GM18909 (cell line): ENCODE measurements at regions not wholly inside any gene's neighbourhood (a gene's known extent, or its start where the extent isn't known, plus 50 kb on each side); places are given as distances from the start of the nearest gene placed in this dataset.
"Not testable (repeated sequence)": the region's sequence is repeated elsewhere in the genome, so short reads cannot be mapped to it uniquely, and the experiment has no call there.

ENCODE experiments used
- ATAC-seq: cut with Tn5 transposase; IDR thresholded peaks from one replicate; pipeline ENCODE4 v1.9.1; 2021; ENCODE audit warnings: mild to moderate bottlenecking; ENCODE audit not compliant: unreplicated experiment, poor library complexity

GRCh38 chr2:180572346-180572745 is 408.1 kb upstream of the UBE2E3 start:
- ATAC-seq: no peak

- no peak for ATAC-seq
These were observed 408.8 kb upstream of the UBE2E3 start for GRCh38 chr2:180571559-180571958.

GRCh38 chr2:180570864-180571263 is 409.5 kb upstream of the UBE2E3 start:
- no peak for ATAC-seq

GRCh38 chr2:180564051-180564450 is 416.4 kb upstream of the UBE2E3 start:
- no peak for ATAC-seq

- no peak for ATAC-seq
These were observed 418.0 kb upstream of the UBE2E3 start for GRCh38 chr2:180562378-180562777.

GRCh38 chr2:180559771-180560170 is 420.6 kb upstream of the UBE2E3 start:
- ATAC-seq: no peak

- ATAC-seq: no peak
These were observed 421.4 kb upstream of the UBE2E3 start for GRCh38 chr2:180559038-180559437.

GRCh38 chr2:180555391-180555965 is 424.9 kb upstream of the UBE2E3 start:
- ATAC-seq: no peak

- no peak for ATAC-seq
These were observed 426.1 kb upstream of the UBE2E3 start for GRCh38 chr2:180554330-180554729.

GRCh38 chr2:180553094-180553715 is 427.2 kb upstream of the UBE2E3 start:
- ATAC-seq: no peak

GRCh38 chr2:180542511-180542910 is 437.9 kb upstream of the UBE2E3 start:
- ATAC-seq: no peak

GRCh38 chr2:180540761-180541160 is 439.6 kb upstream of the UBE2E3 start:
- no peak for ATAC-seq

- ATAC-seq: no peak
These were observed 440.9 kb upstream of the UBE2E3 start for GRCh38 chr2:180539541-180539940.

- no peak for ATAC-seq
These were observed 445.1 kb upstream of the UBE2E3 start for GRCh38 chr2:180535289-180535688.

- ATAC-seq: not testable (repeated sequence)
These were observed 448.6 kb upstream of the UBE2E3 start for GRCh38 chr2:180531787-180532186.

GRCh38 chr2:180524499-180524898 is 455.9 kb upstream of the UBE2E3 start:
- ATAC-seq: no peak

GRCh38 chr2:180523621-180524340 is 456.6 kb upstream of the UBE2E3 start:
- no peak for ATAC-seq

GRCh38 chr2:180520921-180521581 is 459.4 kb upstream of the UBE2E3 start:
- no peak for ATAC-seq

GRCh38 chr2:180520206-180520605 is 460.2 kb upstream of the UBE2E3 start:
- no peak for ATAC-seq

- ATAC-seq: no peak
These were observed 461.1 kb upstream of the UBE2E3 start for GRCh38 chr2:180519276-180519675.

GRCh38 chr2:180516232-180516631 is 464.2 kb upstream of the UBE2E3 start:
- peak; percentile 73 for ATAC-seq
